Inferior parietal cortex (tissue), 1 donor: ENCODE measurements at regions not wholly inside any gene's neighbourhood (a gene's known extent, or its start where the extent isn't known, plus 50 kb on each side); places are given as distances from the start of the nearest gene placed in this dataset.
"Not testable (repeated sequence)": the region's sequence is repeated elsewhere in the genome, so short reads cannot be mapped to it uniquely, and the experiment has no call there.

Source experiments
- DNase-seq: peaks from one replicate; pipeline ENCODE4 v3.0.0-alpha.2; 2016; ENCODE audit errors: extremely low spot score

- DNase-seq: no peak
These were observed 340.2 kb upstream of the CELF2 start for GRCh38 chr10:10677479-10677878.

GRCh38 chr10:10680496-10680895, 337.2 kb upstream of the CELF2 start:
- no peak for DNase-seq

- DNase-seq: no peak
These were observed 332.7 kb upstream of the CELF2 start for GRCh38 chr10:10684972-10685371.

DNA sequence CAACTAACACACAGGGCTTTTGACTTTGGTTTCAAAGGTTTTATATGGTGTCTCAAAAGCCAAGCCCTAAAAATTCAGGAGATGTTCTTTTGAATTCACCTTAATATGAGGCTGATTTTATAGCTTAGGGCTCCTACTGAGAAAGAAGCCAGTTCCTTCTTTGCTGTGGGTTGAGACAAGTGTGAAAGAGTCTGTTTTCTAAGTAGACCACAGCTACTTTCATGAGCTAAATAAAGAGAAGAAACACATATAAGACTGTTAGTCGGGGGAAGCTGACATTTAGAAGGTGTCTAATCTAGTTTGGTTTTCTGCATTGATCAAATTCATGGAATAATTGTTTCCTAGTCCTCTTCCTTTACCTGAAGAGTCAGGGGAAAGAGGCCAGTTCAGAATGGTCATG, 332.1 kb upstream of the CELF2 start:
- DNase-seq: no peak

DNA sequence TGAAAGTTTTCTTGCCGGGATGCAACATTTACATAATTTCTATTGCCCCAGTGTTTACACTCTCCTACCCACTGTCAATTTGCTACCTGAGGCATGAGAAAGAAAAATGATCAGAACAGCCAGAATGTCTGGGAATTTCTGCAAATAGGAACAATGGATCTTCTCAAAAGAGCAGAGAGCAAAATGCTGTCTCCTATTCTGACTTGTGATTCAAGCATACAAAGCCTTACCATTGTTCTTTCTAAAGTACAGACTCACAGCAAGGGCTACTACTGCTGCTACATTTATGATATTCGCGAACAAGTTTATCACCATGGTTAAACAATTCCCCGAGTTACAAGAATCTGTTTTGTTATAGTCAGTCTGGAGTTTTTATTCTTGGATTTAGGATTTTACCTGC, 329.9 kb upstream of the CELF2 start:
- DNase-seq: no peak

- no peak for DNase-seq
These were observed 318.2 kb upstream of the CELF2 start for GRCh38 chr10:10699427-10699826.

DNA sequence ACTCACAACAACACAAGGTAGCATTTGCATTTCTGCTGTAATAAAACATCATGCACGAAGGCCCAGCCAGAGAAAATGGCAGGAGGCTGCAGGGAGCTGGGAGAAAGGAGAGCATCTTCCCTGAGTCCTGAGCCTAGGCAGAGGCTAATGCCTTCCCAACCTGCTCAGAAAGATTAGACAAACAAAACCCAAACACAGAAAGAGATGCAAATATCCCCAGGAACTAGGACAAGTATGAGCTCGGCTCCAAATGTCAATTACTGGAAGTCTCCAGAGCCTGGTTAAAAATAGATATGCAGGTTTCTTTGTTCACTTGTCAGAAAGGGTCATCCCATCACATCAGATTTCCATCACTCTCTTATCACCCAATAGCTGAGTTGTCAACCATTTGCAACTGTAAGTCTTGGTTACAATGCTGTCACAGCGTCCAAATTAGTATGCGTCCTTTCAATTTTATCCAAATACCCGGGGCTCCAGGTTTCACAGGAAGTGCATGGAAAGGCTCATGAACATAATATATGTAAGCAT, 316.5 kb upstream of the CELF2 start:
- no peak for DNase-seq

DNA sequence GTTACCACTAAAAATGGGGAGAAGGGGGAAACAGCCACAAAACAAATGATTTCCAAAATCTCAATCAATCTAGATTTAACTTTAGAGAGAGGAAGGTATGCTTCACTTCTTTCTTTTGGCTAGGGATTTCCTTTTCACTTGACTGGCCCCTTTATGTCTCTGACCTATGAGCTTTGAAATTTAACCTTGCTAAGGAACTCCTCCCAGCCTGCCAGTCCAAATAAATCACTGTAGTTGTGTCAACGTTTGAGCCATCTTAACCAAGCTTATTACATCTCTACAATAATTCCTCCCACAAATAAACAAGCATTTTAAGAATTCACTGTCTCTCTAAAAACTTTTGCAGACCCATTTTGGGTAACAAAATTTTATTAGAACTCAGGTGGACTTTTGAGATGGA, 315.5 kb upstream of the CELF2 start:
- no peak for DNase-seq

DNA sequence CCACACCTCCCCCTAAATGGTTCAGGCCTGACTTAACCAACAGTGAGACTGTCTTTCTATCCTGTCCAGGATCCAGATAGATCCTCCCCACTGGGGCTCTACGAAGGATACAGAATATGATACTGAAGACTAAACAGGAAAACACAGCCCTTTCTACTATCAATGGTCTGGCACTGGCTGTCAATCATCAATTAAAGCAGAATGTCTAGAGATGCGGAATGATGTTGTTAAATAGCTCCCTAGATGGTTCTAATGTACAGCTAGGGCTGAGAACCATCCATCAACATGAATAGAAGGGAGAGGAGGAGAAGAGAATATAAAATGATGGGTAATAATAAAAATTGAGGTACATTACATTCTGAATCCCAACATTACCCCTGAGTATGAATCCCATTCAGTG, 314.3 kb upstream of the CELF2 start:
- no peak for DNase-seq

DNA sequence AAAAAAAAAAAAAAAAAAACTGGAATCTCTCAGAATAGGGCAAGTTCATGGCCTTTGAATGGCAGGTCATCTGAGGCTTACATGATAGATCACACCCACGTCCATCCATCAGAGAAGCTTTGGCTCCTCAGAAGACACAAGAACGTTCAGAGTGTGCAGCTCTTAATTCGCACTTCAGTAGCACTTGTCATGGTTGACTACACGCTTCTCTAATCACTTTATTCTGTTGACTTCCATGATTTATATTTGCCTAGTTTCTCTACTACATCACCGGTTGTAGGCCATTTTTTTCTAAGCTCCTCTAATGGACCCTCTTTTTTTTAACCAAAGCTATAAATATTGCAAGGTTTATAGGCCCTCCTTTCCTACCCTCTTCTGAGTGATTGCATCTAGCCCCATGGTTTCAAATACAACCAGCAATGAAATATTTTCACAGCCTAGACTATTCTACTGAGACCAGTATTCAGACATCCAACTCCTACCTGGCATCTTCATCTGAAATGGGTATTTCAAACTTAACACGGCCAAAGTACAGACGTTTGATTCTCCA, 305.4 kb upstream of the CELF2 start:
- no peak for DNase-seq

GRCh38 chr10:10714327-10714726, 303.3 kb upstream of the CELF2 start:
- DNase-seq: no peak

DNA sequence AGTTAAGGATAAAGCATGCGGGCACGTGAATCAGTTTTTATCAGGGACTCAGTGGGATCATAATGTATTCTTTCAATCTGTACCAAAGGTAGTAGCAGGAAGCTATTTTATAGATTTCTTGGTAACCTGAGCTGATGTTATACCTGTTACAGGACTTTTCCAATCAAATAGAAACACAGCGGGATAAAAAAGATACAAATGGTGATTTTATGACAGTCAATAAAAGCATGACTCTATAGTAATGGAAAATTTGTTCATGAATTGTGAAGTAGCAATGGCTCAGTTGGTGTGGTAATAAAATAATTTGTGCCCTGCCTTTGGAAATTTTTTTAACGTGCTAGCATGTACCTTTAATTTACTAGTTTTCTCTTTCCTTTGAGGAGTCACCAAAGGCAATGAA, 300.7 kb upstream of the CELF2 start:
- DNase-seq: no peak

- DNase-seq: no peak
These were observed 295.2 kb upstream of the CELF2 start for GRCh38 chr10:10722422-10722821.

DNA sequence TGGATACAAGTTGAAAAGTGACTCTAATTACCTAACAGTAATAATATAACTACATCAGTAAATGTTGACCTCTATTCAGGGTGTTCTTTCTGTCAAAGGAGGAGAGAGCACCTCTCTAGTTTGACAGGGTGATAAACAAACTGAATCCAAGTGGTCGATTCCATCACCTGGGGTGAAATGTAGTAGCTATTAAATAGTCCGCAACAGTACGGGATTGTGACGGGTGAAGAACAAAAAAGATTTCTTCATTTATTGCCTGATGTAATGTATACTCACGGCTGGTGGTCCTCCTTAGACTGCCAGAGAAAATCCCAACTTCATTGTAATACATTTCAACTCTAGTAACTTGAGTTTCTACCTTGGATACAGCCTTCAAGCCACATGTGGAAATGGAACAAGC, 292.5 kb upstream of the CELF2 start:
- no peak for DNase-seq

DNA sequence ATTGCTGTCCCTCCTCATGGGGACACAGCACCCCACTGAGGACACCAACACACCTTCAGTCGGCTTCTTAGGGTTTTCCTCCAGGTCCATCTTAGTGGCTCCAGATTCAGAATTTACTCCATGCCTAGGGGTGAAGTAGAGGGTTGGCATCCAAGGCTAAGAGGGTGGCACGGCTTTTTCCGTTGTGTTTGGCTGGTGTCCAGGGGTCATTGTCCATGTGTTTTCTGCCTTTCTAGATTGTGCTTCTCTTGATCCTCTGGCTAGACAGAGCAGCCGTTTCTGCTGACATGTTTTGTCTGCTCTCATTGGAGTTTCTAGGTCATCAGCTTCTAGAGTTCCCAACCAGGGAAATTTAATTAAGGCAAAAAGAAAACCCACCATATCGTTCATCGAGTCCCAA, 291.6 kb upstream of the CELF2 start:
- DNase-seq: no peak

GRCh38 chr10:10727411-10727810, 290.3 kb upstream of the CELF2 start:
- DNase-seq: not testable (repeated sequence)

DNA sequence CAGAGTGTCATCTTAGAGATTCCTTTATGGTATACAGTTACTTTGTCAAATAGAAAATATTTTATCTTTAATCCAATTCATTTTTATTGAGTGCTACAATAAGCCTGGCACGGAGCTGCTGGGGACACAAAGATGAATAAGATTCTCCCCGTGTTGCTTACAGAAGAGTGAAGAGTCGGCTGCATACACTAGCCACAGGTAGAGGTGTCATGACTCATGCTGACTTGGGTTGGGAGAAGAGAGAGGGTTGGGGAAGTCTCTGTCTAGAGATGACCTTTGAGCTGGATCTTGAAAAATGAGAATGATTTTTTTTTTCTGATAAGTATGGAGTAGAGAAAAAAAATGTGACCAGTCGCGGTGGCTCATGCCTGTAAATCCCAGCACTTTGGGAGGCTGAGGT, 289.9 kb upstream of the CELF2 start:
- DNase-seq: no peak

DNA sequence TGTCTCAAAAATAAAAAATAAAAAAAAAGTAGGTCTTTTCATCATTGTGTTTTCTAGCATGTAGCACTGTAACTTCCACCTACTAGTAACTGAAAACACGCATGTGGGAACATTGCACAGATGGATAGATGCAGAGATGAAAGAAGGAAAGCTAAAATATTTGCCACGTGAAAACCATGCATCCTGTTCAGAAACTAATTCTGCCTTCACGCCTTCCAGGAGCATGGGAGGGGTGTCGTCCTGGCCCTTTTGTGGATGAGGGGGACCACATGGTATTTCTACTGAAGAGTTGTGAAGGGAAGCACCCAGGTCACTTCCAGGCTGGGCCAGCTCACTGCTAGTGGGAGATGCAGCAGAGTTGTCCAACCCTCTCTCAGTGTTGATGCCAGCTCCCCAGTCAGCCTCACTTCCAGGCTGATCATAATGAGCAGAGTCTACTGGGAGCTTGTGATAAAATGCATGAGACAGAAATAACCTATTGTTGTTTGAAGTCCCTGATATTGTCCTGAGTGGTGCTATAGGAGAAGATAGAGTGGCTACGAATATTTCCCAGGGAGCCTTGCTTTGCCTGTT, 287.1 kb upstream of the CELF2 start:
- no peak for DNase-seq

GRCh38 chr10:10731366-10731765, 286.3 kb upstream of the CELF2 start:
- DNase-seq: no peak

DNA sequence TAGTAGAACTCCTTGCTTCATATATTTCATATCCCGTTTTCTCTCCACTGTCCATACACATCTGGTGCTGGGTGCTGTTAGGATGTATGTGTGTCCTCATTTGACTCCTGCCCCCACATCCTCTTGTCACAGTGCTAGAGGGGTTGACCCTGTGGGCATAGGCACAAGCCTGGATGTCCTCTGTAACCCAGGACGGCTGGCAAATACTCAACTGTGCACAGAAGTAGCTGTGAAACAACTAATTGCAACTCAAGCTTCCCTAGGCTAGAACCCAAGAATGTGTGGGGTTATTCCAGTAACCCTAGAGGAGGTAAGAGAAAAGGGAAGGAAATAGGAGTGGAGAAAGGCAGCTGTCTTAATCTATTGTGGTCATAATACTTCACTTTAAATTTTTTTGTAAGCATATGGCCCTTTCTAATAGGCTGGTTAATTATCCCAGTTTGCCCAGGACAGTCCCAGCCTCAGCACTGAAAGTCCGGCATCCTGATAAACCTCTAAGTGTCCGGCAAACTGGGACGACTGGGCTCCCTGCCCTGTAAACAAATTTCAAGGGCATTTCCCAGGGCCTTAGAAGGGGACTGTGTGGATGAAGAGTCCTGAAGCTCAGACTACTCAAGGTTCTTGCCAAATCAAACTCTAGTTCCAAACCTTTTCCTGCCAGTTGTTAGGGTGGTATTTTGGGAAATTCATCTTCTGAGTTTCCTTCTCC, 283.2 kb upstream of the CELF2 start:
- no peak for DNase-seq

- DNase-seq: no peak
These were observed 272.4 kb upstream of the CELF2 start for GRCh38 chr10:10745291-10745690.

GRCh38 chr10:10755490-10755889, 262.2 kb upstream of the CELF2 start:
- DNase-seq: no peak

- no peak for DNase-seq
These were observed 259.4 kb upstream of the CELF2 start for GRCh38 chr10:10758306-10758705.
